ENCODE measurements at regions not wholly inside any gene's neighbourhood (a gene's known extent, or its start where the extent isn't known, plus 50 kb on each side); places are given as distances from the start of the nearest gene placed in this dataset.
A peak's percentile ranks its signal among the peaks of the same experiment; 100 is the strongest.

GRCh38 chr4:159444678-159445077 lies 341.8 kb downstream of the RAPGEF2 start:
- DNase-seq (ENCODE audit: low read depth in 4 of 4, low spot score in 1 of 4) = no peak

- DNase-seq (ENCODE audit: low read depth in 4 of 4, low spot score in 1 of 4) = no peak
These were observed 342.8 kb downstream of the RAPGEF2 start for GRCh38 chr4:159445692-159446091.

- peak in 2 of 4 experiments; percentile 1 to 3 for DNase-seq (ENCODE audit: low read depth in 4 of 4, low spot score in 1 of 4)
These were observed 343.5 kb downstream of the RAPGEF2 start for GRCh38 chr4:159446266-159446976.

GRCh38 chr4:159447296-159447695 lies 344.4 kb downstream of the RAPGEF2 start:
- DNase-seq (ENCODE audit: low read depth in 4 of 4, low spot score in 1 of 4) = no peak

- no peak for DNase-seq (ENCODE audit: low read depth in 4 of 4, low spot score in 1 of 4)
These were observed 348.1 kb downstream of the RAPGEF2 start for GRCh38 chr4:159451006-159451405.

- DNase-seq (ENCODE audit: low read depth in 4 of 4, low spot score in 1 of 4) = no peak
These were observed 352.9 kb downstream of the RAPGEF2 start for GRCh38 chr4:159455675-159456237.

- no peak for DNase-seq (ENCODE audit: low read depth in 4 of 4, low spot score in 1 of 4)
These were observed 357.5 kb downstream of the RAPGEF2 start for GRCh38 chr4:159460371-159460770.

GRCh38 chr4:159463235-159463634 lies 360.4 kb downstream of the RAPGEF2 start:
- DNase-seq (ENCODE audit: low read depth in 4 of 4, low spot score in 1 of 4) = no peak

- DNase-seq (ENCODE audit: low read depth in 4 of 4, low spot score in 1 of 4) = no peak
These were observed 361.4 kb downstream of the RAPGEF2 start for GRCh38 chr4:159464302-159464701.

DNA sequence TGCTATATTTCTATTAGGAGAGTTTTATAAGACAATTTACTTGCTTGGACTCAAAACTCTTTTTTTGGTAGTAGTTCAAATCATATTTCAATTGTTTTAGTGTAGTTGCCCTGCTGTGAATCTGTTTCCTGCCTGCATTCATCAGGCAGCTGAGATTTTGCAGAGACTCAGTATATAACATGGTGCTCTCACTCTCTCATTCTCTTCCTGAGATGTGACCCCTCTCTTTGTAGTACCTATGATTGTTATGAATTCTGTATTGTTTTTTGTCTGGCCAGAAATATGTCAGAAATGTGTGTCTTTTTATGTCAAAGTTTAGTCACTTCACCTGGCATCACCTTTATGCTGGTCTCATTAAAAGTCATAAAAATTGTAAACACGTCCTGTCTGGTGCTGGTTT lies 374.0 kb downstream of the RAPGEF2 start:
- DNase-seq (ENCODE audit: low read depth in 4 of 4, low spot score in 1 of 4) = no peak

DNA sequence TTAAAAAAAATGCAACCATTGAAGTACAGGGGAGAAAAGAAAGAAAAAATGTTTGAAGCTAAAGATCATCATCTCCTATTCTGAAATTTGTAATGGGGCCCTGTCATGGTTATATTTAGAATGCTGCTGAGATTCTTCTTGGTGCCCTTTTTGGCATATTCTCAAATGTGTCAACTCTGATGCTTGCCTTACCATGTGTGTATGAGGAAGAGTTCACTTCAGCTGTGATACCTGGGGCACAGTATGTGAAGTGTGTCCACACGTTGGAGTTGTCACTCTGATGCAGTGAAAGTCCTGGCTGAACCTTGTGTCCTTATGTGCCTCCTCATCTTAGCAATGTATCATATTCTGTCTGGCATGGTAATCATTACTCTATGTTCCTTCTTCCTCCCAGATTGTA lies 377.9 kb downstream of the RAPGEF2 start:
- DNase-seq (ENCODE audit: low read depth in 4 of 4, low spot score in 1 of 4) = no peak

DNA sequence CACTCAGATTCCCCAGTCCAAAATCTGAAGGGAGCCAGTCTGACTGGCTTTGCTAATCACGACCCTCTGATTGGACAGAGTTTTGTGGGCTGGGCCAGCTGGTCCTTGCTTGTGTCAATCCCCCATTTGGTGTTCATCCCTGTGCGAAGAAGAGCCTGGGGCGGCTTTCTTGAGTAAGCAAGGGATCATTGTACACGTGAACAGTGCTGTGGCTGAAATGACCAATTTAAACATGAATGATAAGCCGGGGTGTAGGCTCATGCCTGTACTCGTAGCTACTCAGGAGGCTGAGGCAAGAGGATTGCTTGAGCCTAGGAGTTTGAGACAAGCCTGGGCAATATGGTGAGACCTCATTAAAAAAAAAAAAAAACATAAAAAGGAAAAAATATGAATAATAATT lies 379.1 kb downstream of the RAPGEF2 start:
- DNase-seq (ENCODE audit: low read depth in 4 of 4, low spot score in 1 of 4) = no peak

GRCh38 chr4:159483110-159483781 lies 380.4 kb downstream of the RAPGEF2 start:
- DNase-seq (ENCODE audit: low read depth in 4 of 4, low spot score in 1 of 4) = no peak

DNA sequence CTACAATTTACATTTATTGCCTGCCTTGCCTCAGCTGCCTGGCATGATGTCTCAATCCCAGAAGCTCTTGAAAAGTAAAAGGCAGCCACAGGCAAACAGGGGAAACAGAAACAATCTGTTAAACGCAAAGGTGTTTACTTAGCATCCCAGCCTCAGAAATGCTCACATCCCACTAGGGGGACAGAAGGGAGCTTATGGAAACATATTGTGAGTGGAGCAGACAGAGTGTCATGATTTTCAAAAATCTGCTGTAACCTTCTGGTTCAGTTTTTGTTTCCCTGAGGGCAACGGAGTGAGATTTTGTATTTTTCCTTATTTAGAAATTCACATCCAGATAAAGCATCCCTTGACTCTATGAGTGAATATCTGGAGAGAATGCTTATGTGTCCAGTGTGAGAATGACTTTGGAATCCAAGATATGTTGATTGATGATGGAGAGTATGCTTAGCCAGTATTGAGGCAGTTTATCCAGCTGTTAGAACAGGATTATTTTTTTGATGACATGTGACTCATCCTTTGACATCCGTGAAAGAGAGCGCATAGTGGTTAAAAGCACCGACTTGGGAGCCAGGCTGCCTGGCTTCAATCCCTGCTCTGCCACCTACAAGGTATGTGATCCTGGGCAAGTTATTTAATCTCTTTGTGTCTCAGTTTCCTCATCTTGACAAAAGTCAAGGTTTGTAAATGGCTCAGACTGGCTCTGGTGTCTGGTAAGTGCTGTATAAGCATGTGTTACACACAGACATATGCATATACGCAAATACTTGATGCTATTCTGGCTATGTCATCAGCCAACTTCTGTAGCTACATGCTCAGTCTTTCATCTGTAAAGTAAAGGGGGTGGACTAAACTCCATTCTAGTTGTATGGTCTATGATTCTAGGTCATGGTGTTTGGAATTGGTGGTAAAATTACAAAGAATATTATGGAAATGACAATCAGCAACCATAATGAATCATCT lies 381.2 kb downstream of the RAPGEF2 start:
- DNase-seq (ENCODE audit: low read depth in 4 of 4, low spot score in 1 of 4) = no peak

- DNase-seq (ENCODE audit: low read depth in 4 of 4, low spot score in 1 of 4) = no peak
These were observed 382.0 kb downstream of the RAPGEF2 start for GRCh38 chr4:159484864-159485263.

DNA sequence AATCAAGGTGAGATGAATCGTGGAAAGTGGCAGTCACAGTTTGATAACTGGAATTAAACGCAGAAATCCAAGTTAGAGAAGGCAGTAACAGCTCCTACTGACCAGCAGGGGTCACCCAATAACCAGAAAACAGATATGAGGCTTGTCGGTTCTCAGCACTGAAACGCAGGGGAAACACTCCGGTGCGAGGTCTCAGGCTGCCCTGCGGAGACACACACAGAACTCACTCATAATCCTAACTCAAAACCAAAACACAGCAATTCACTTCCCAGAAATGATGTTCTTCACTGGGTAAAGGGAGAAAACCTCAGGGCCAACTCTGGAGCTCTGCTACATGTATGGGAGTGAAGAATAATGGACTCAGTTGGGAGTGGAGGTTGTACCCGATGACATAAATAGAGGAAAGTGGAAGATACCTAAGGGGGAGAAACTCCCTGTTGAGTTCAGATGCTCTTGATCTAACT lies 384.4 kb downstream of the RAPGEF2 start:
- DNase-seq (ENCODE audit: low read depth in 4 of 4, low spot score in 1 of 4) = peak in 2 of 4 experiments; percentile 2 to 6

DNA sequence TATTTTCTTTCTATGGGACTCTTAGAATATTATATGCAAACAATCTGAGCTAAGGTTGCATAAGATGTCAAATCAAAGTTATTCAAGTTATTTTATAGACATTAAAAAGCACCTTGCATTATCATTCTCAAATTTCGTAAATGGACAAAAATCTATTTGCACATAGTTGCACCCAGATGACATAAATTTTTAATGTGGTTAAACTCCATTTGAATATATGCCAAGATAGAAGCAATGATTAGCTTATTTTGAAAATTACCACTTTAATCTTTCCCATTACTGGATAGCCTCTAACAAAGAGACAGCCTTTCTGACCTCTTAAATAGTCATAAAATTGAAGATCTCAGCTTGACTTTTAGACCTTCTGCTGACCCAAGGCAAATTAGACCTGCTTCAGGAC lies 386.8 kb downstream of the RAPGEF2 start:
- DNase-seq (ENCODE audit: low read depth in 4 of 4, low spot score in 1 of 4) = no peak

DNA sequence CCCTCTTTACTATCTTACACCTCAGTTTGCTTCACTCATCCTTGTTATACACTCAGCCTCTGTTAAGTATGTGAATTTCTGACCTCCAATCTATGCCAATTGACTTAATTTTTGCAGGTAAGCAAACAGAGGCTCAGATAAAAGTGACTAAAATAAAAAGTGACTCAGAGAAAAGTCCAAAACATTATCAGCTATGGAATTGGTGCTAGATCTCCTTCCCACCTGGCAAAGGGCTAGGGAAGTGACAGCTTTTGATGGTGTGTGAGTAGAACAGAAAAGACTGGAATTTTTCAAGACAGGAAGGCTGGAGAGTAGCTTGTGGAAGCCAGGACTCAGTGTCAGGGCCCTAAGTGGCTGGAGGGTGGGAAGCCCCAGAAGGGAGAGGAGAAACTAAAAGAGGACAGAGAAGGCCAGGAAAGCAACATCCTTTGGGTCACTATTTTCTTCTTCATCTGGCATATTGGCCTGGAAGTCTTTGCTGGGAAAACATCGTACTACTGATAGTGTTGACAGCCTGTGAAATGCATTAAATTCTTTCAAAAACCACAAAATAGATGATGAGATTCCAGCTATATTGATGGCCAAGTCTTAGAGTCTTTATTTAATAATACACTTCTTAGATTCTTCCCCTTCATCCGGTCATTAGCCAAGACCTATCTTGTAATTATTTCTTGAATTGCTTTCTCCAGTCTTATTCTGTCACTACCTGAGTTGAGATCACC lies 392.8 kb downstream of the RAPGEF2 start:
- DNase-seq (ENCODE audit: low read depth in 4 of 4, low spot score in 1 of 4) = no peak

- no peak for DNase-seq (ENCODE audit: low read depth in 4 of 4, low spot score in 1 of 4)
These were observed 393.4 kb downstream of the RAPGEF2 start for GRCh38 chr4:159496248-159496647.

- no peak for DNase-seq (ENCODE audit: low read depth in 4 of 4, low spot score in 1 of 4)
These were observed 395.1 kb downstream of the RAPGEF2 start for GRCh38 chr4:159497936-159498335.
